ENCODE measurements at regions not wholly inside any gene's neighbourhood (a gene's known extent, or its start where the extent isn't known, plus 50 kb on each side); places are given as distances from the start of the nearest gene placed in this dataset.

DNA sequence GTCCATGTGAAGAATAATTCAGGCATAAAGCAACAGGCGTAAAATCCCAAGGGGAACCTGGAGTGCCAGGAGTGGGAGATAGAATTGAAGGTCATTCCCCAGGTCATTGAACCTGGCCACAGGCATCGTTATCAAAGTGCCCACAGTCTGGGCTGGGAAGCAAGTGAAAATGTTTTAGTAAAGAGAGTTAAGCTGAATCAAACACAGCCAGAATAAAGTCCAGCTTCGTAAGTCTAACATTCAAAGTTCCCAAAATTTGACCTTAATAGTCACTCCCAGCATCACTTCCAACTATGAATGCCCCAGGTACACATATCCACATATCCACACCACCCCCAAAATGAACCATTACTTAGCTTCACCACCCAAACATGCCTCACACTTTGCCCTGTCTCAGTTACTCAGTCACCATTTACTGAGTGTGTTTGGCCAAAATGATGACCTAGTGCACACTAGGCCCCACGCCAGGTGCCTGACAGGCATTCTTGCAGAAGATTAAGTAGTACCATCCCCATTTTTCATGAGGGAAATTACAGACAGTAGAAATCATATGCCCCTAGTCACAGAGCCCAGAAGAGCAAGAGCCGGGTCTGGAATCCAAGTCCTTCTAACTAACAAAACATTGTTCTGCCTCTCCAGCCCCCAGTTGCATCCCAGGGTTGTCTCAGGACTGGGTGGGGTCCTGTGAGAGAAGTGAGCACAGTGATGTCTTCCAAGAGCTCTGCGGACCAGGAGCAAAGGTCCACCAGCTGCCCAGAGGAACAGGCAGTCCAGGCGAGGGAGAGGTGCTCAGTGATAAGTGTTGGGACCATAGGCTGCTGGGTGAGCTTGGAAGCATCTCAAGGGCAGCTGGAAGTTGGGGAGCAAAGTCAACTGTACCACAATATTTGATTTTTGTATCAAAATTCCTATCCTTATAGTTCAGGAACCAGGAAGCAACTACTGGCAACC, 65.2 kb upstream of the MYCN start:
- TF ChIP-seq, protein P1, sequence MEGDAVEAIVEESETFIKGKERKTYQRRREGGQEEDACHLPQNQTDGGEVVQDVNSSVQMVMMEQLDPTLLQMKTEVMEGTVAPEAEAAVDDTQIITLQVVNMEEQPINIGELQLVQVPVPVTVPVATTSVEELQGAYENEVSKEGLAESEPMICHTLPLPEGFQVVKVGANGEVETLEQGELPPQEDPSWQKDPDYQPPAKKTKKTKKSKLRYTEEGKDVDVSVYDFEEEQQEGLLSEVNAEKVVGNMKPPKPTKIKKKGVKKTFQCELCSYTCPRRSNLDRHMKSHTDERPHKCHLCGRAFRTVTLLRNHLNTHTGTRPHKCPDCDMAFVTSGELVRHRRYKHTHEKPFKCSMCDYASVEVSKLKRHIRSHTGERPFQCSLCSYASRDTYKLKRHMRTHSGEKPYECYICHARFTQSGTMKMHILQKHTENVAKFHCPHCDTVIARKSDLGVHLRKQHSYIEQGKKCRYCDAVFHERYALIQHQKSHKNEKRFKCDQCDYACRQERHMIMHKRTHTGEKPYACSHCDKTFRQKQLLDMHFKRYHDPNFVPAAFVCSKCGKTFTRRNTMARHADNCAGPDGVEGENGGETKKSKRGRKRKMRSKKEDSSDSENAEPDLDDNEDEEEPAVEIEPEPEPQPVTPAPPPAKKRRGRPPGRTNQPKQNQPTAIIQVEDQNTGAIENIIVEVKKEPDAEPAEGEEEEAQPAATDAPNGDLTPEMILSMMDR (IDR thresholded peaks at IDR 0.05): no peak
- Histone ChIP-seq H3K79me2 (no peaks in the 10 kb centered on the region), H3K27me3 (ENCODE audit: control insufficient read depth, insufficient read depth, low read length) (no peaks in the 10 kb centered on the region), H3K4me2 (ENCODE audit: low read length) (no peak overlapping the region), H3K27ac (no peak overlapping the region), H2AFZ (no peak overlapping the region), H3K9me3 (ENCODE audit: control insufficient read depth, low read length) (no peaks in the 10 kb centered on the region), H3K36me3 (ENCODE audit: control insufficient read depth, insufficient read depth, low read length) (no peaks in the 10 kb centered on the region), H3K9ac (no peak overlapping the region), H3K4me1 (no peaks in the 10 kb centered on the region), H3K4me3 (ENCODE audit: low read depth, low read length) (no peak overlapping the region)

DNA sequence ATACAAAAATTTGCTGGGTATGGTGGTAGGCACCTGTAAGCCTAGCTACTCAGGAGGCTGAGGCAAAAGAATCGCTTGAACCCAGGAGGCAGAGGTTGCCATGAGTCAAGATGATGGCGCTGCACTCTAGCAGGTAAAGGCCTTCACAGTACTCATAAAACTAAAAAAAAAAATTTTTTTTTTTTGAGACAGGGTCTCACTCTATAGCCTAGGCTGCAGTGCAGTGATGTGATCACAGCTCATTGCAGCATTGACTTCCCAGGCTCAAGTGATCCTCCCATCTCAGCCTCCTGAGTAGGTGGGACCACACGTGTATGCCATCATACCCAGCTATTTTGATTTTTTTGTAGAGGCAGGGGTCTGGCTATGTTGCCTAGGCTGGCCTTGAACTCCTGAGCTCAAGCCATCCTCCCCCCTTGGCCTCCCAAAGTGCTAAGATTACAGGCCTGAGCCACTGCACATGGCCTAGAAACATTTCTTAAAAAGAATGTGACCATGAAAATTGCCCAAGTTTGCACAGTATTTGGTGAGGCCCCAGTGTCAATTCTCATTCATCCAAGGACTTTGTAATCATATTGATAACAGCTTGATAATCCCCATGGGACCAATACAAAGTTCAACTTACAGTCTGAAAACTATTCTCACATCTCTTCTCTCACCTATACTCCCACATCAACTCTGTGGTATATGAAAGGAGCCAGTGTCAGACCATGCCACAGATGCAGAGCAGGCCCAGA, 64.2 kb upstream of the MYCN start:
- TF ChIP-seq, protein P1 (IDR thresholded peaks at IDR 0.05): no peak
- Histone ChIP-seq H2AFZ (no peak overlapping the region), H3K9ac (no peak overlapping the region), H3K27me3 (ENCODE audit: control insufficient read depth, insufficient read depth, low read length) (no peaks in the 10 kb centered on the region), H3K36me3 (ENCODE audit: control insufficient read depth, insufficient read depth, low read length) (no peaks in the 10 kb centered on the region), H3K4me2 (ENCODE audit: low read length) (no peak overlapping the region), H3K9me3 (ENCODE audit: control insufficient read depth, low read length) (no peaks in the 10 kb centered on the region), H3K79me2 (no peaks in the 10 kb centered on the region), H3K4me3 (ENCODE audit: low read depth, low read length) (no peak overlapping the region), H3K4me1 (no peaks in the 10 kb centered on the region), H3K27ac (no peak overlapping the region)

DNA sequence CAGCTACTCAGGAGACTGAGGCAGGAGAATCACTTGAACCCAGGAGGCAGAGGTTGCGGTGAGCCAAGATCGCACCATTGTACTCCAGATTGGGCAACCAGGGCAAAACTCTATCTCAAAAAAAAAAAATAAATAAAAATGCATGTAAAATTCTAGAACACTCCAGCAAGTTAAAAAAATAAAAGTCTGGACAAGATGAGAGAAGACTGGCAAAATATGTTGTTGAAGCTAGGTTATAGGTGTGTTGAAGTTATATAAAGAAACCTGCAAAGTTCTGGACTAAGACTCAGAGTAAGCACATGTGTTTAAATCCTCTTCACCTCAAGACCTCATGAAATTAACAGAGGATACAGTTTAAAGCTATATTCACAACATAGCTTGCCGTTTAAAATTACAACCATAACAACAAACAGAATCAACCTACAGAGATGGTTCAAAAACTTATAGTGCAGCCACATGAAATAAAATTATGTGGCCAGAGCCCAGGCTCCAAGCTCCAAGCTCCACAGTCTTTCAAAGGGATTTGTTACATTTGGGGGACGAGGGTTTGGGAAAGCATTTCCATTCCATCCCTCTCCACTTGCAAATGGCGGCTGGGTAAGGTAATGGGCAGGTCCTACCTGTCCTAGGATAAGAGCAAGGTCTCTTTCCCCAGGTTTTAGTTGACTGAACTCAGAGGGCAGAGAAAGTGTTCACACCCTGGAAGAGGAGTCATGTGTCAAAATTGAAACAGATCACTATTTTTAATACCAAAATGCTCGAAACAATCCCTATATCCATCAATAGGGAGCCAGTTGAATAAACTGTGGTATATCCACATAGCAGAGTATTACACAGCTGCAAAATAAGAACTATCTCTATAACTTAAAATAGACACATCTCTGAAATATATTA, 59.9 kb upstream of the MYCN start:
- Histone ChIP-seq H3K27ac (no peak overlapping the region), H3K79me2 (no peaks in the 10 kb centered on the region), H3K36me3 (ENCODE audit: control insufficient read depth, insufficient read depth, low read length) (no peaks in the 10 kb centered on the region), H3K4me1 (no peaks in the 10 kb centered on the region), H2AFZ (no peak overlapping the region), H3K27me3 (ENCODE audit: control insufficient read depth, insufficient read depth, low read length) (no peaks in the 10 kb centered on the region), H3K4me3 (ENCODE audit: low read depth, low read length) (no peak overlapping the region), H3K9me3 (ENCODE audit: control insufficient read depth, low read length) (no peaks in the 10 kb centered on the region), H3K4me2 (ENCODE audit: low read length) (no peak overlapping the region), H3K9ac (no peak overlapping the region)
- TF ChIP-seq, protein P1 (IDR thresholded peaks at IDR 0.05): no peak

DNA sequence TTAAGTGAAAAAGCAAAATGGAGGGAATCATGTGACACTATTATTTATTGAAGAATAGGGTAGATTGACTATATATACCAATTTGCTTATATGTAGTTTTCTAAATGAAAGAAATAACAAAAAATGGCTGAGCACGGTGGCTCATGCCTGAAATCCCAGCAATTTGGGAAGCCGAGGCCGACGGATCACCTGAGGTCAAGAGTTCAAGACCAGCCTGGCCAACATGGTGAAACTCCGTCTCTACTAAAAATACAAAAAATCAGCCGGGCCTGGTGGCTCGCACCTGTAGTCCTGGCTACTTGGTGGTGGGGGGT, 59.3 kb upstream of the MYCN start:
- Histone ChIP-seq H3K9ac (no peak overlapping the region), H3K36me3 (ENCODE audit: control insufficient read depth, insufficient read depth, low read length) (no peaks in the 10 kb centered on the region), H3K79me2 (no peaks in the 10 kb centered on the region), H3K4me2 (ENCODE audit: low read length) (no peak overlapping the region), H3K27ac (no peak overlapping the region), H2AFZ (no peak overlapping the region), H3K4me1 (no peaks in the 10 kb centered on the region), H3K27me3 (ENCODE audit: control insufficient read depth, insufficient read depth, low read length) (no peaks in the 10 kb centered on the region), H3K4me3 (ENCODE audit: low read depth, low read length) (no peak overlapping the region), H3K9me3 (ENCODE audit: control insufficient read depth, low read length) (no peaks in the 10 kb centered on the region)
- TF ChIP-seq, protein P1 (IDR thresholded peaks at IDR 0.05): no peak
